Loucy (cell line): ENCODE measurements at regions not wholly inside any gene's neighbourhood (a gene's known extent, or its start where the extent isn't known, plus 50 kb on each side); places are given as distances from the start of the nearest gene placed in this dataset.

Experiments used
- CTCF ChIP-seq: fragments of 200-600 bp; sonication (generic); conservative IDR thresholded peaks from 2 replicates; pipeline ENCODE4 v1.5.1; 2014; ENCODE audit warnings: mild to moderate bottlenecking, antibody characterized with exemption, low read length
- EZH2phosphoT487 ChIP-seq: fragments of 200-600 bp; IDR thresholded peaks from 2 replicates; pipeline ENCODE4 v1.6.1; 2018; ENCODE audit warnings: antibody characterized with exemption, mild to moderate bottlenecking, moderate library complexity, borderline replicate concordance

- no peak; the same call in 1 of the 2 replicates for TF ChIP-seq CTCF
- TF ChIP-seq EZH2phosphoT487 = no peak
Measured at GRCh38 chr13:82356667-82357410, 1525.4 kb downstream of the SLITRK1 start.
